DND-41 (cell line): ENCODE measurements at regions not wholly inside any gene's neighbourhood (a gene's known extent, or its start where the extent isn't known, plus 50 kb on each side); places are given as distances from the start of the nearest gene placed in this dataset.

ENCODE experiments used
- ATAC-seq: fragments of 200-7000 bp; cut with Tn5 transposase; 3 replicates; pipeline ENCODE4 v1.9.1; 2021; ENCODE audit warnings: low read depth; ENCODE audit not compliant: insufficient read depth
- DNase-seq: peaks from one replicate; pipeline ENCODE4 v3.0.0-alpha.2; 2020
- H2AFZ ChIP-seq: 2 replicates; pipeline ENCODE4 v1.6.0; 2012; ENCODE audit warnings: low read depth, low read length
- H3K27ac ChIP-seq: 2 replicates; pipeline ENCODE4 v1.5.1; 2012; ENCODE audit warnings: low read length, inconsistent platforms
- H3K27me3 ChIP-seq: fragments of 200-600 bp; sonication (generic); 2 replicates; pipeline ENCODE4 v1.6.0; 2012; ENCODE audit warnings: low read length, mild to moderate bottlenecking, inconsistent platforms; ENCODE audit not compliant: insufficient read depth, poor library complexity
- H3K36me3 ChIP-seq: 2 replicates; pipeline ENCODE4 v1.5.1; 2012; ENCODE audit warnings: low read length, inconsistent platforms; ENCODE audit not compliant: insufficient read depth
- H3K4me1 ChIP-seq: 2 replicates; pipeline ENCODE4 v1.5.1; 2012; ENCODE audit warnings: mild to moderate bottlenecking, low read length; ENCODE audit not compliant: insufficient read depth
- H3K4me2 ChIP-seq: 2 replicates; pipeline ENCODE4 v1.6.0; 2012; ENCODE audit warnings: mild to moderate bottlenecking, moderate library complexity, low read length, inconsistent platforms; ENCODE audit not compliant: insufficient read depth
- H3K4me3 ChIP-seq, 2 experiments: fragments of 200-600 bp in 1 of 2; shearing (Covaris generic) in 1 of 2; 2 replicates each; pipeline ENCODE4 v1.5.1; 2012 to 2016; ENCODE audit warnings: inconsistent platforms in 2 of 2, low read length in 2 of 2, mild to moderate bottlenecking in 2 of 2, low read depth in 1 of 2, moderate library complexity in 1 of 2
- H3K79me2 ChIP-seq: 2 replicates; pipeline ENCODE4 v1.6.0; 2012; ENCODE audit warnings: low read length, inconsistent platforms; ENCODE audit not compliant: insufficient read depth
- H3K9ac ChIP-seq: 2 replicates; pipeline ENCODE4 v1.6.0; 2012; ENCODE audit warnings: low read depth, mild to moderate bottlenecking, inconsistent platforms, low read length, moderate library complexity
- H3K9me3 ChIP-seq: 2 replicates; pipeline ENCODE4 v1.5.1; 2012; ENCODE audit warnings: low read length, moderate library complexity, mild to moderate bottlenecking, inconsistent platforms; ENCODE audit not compliant: insufficient read depth, severe bottlenecking
- H4K20me1 ChIP-seq: 2 replicates; pipeline ENCODE4 v1.6.0; 2012; ENCODE audit warnings: low read length; ENCODE audit not compliant: insufficient read depth
- EZH2 ChIP-seq: IDR thresholded peaks from 3 replicates; pipeline ENCODE4 v1.6.1; 2012; ENCODE audit warnings: borderline replicate concordance, low read depth, mild to moderate bottlenecking, moderate library complexity, low read length, inconsistent platforms; ENCODE audit not compliant: severe bottlenecking
- TF ChIP-seq, protein P1 (sequence below): IDR thresholded peaks from 2 replicates; pipeline ENCODE4 v1.5.1; 2012; ENCODE audit warnings: borderline replicate concordance, low read length, moderate library complexity, mild to moderate bottlenecking; ENCODE audit not compliant: poor library complexity, severe bottlenecking; ENCODE audit errors: extremely low read depth

DNA sequence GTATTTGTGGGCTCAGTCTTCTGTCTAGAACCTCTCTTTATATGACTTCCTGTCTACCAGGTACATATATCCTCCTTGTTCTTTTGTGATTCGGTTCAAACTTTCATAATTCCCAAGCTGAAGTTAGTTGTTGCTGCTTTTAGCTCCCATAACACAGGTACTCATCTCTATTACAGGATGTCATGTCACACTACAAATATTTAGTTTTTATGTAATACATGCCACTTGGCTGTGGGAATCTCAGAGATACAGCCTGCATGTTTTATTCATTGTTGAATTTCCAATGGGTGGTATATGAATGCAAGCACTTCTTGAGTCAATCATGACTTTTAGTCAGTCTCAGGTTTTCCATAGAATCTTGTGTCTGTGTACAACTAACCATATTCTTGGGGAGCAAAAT is 122.7 kb downstream of the SINHCAF start:
- Histone ChIP-seq H4K20me1 (no peaks in the 10 kb centered on the region), H3K4me1 (no peaks in the 10 kb centered on the region), H2AFZ (no peak overlapping the region), H3K27me3 (peaks cover 8% of the 10 kb centered on the region), H3K27ac (no peak overlapping the region), H3K4me2 (no peak overlapping the region), H3K9me3 (no peaks in the 10 kb centered on the region), H3K36me3 (no peaks in the 10 kb centered on the region), H3K9ac (no peak overlapping the region), H3K4me3 (no peak overlapping the region), H3K79me2 (no peaks in the 10 kb centered on the region)
- ATAC-seq (no peak), DNase-seq (no peak)
- TF ChIP-seq EZH2 = no peak
- TF ChIP-seq, protein P1, sequence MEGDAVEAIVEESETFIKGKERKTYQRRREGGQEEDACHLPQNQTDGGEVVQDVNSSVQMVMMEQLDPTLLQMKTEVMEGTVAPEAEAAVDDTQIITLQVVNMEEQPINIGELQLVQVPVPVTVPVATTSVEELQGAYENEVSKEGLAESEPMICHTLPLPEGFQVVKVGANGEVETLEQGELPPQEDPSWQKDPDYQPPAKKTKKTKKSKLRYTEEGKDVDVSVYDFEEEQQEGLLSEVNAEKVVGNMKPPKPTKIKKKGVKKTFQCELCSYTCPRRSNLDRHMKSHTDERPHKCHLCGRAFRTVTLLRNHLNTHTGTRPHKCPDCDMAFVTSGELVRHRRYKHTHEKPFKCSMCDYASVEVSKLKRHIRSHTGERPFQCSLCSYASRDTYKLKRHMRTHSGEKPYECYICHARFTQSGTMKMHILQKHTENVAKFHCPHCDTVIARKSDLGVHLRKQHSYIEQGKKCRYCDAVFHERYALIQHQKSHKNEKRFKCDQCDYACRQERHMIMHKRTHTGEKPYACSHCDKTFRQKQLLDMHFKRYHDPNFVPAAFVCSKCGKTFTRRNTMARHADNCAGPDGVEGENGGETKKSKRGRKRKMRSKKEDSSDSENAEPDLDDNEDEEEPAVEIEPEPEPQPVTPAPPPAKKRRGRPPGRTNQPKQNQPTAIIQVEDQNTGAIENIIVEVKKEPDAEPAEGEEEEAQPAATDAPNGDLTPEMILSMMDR = no peak

GRCh38 chr12:31205054-31205453 is 120.9 kb downstream of the SINHCAF start:
- no peak for ATAC-seq
- H3K4me2 ChIP-seq = no peak overlapping the region
- no peaks in the 10 kb centered on the region for H3K9me3 ChIP-seq
- H4K20me1 ChIP-seq = no peaks in the 10 kb centered on the region
- H3K27me3 ChIP-seq = peaks cover 8% of the 10 kb centered on the region
- H3K4me1 ChIP-seq = no peaks in the 10 kb centered on the region
- no peaks in the 10 kb centered on the region for H3K79me2 ChIP-seq
- no peak overlapping the region for H3K4me3 ChIP-seq
- H3K27ac ChIP-seq = no peak overlapping the region
- no peaks in the 10 kb centered on the region for H3K36me3 ChIP-seq
- H3K9ac ChIP-seq = no peak overlapping the region
- H2AFZ ChIP-seq = no peak overlapping the region
- TF ChIP-seq EZH2 = no peak
- TF ChIP-seq, protein P1 = no peak
- no peak for DNase-seq

GRCh38 chr12:31206038-31206670 is 119.8 kb downstream of the SINHCAF start:
- H2AFZ ChIP-seq = no peak overlapping the region
- H3K27ac ChIP-seq = no peak overlapping the region
- no peaks in the 10 kb centered on the region for H3K36me3 ChIP-seq
- TF ChIP-seq EZH2 = no peak
- TF ChIP-seq, protein P1 = no peak
- no peaks in the 10 kb centered on the region for H3K4me1 ChIP-seq
- no peaks in the 10 kb centered on the region for H3K79me2 ChIP-seq
- ATAC-seq (no peak), DNase-seq (no peak)
- H3K27me3 ChIP-seq = peaks cover 8% of the 10 kb centered on the region
- no peak overlapping the region for H3K9ac ChIP-seq
- H3K4me3 ChIP-seq = no peak overlapping the region
- H3K4me2 ChIP-seq = no peak overlapping the region
- H4K20me1 ChIP-seq = no peaks in the 10 kb centered on the region
- H3K9me3 ChIP-seq = no peaks in the 10 kb centered on the region
